ENCODE measurements at regions not wholly inside any gene's neighbourhood (a gene's known extent, or its start where the extent isn't known, plus 50 kb on each side); places are given as distances from the start of the nearest gene placed in this dataset.

DNA sequence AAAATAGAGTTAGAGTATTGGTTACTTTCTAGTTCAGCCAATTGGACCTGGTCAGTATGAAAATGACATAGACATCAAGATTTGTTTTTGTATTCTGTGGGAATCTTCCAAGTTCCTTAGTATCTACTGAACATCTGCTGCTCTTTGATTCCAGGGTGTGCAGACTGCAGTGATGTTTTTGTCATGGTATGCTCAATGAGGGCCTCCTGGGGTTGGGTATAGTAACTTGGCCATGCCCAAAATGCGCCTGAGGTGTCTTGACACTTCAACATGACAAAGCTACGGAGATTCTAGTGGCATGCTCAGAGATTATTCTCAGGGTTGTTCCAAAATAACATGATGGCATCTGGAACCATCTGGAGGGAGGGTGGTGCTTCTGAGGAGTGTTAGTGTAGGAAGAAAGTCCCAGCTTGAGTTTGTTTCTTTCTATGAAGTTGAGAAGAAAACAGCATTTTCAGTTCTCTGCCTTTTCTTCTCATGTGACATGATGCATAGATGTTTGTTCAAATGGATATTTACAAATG lies 313.5 kb upstream of the TBL1XR1 start:
- no peak for TF ChIP-seq SIN3A (IDR thresholded peaks at IDR 0.05; ENCODE audit: borderline replicate concordance, insufficient read depth, low read length)
- TF ChIP-seq, protein P1, sequence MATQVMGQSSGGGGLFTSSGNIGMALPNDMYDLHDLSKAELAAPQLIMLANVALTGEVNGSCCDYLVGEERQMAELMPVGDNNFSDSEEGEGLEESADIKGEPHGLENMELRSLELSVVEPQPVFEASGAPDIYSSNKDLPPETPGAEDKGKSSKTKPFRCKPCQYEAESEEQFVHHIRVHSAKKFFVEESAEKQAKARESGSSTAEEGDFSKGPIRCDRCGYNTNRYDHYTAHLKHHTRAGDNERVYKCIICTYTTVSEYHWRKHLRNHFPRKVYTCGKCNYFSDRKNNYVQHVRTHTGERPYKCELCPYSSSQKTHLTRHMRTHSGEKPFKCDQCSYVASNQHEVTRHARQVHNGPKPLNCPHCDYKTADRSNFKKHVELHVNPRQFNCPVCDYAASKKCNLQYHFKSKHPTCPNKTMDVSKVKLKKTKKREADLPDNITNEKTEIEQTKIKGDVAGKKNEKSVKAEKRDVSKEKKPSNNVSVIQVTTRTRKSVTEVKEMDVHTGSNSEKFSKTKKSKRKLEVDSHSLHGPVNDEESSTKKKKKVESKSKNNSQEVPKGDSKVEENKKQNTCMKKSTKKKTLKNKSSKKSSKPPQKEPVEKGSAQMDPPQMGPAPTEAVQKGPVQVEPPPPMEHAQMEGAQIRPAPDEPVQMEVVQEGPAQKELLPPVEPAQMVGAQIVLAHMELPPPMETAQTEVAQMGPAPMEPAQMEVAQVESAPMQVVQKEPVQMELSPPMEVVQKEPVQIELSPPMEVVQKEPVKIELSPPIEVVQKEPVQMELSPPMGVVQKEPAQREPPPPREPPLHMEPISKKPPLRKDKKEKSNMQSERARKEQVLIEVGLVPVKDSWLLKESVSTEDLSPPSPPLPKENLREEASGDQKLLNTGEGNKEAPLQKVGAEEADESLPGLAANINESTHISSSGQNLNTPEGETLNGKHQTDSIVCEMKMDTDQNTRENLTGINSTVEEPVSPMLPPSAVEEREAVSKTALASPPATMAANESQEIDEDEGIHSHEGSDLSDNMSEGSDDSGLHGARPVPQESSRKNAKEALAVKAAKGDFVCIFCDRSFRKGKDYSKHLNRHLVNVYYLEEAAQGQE (IDR thresholded peaks at IDR 0.05; ENCODE audit: insufficient read depth in 1 of 2, low read depth in 2 of 2, low read length in 2 of 2): no peak
- no peak for TF ChIP-seq TAF1 (IDR thresholded peaks at IDR 0.05; ENCODE audit: borderline replicate concordance, insufficient read depth, low read length)
- no peak for TF ChIP-seq FOXP2 (optimal IDR thresholded peaks at IDR 0.05; ENCODE audit: borderline replicate concordance, extremely low read depth, extremely low read length, insufficient read depth)
- no peak for TF ChIP-seq POLR2AphosphoS5 (IDR thresholded peaks at IDR 0.05; ENCODE audit: low read depth, low read length)

DNA sequence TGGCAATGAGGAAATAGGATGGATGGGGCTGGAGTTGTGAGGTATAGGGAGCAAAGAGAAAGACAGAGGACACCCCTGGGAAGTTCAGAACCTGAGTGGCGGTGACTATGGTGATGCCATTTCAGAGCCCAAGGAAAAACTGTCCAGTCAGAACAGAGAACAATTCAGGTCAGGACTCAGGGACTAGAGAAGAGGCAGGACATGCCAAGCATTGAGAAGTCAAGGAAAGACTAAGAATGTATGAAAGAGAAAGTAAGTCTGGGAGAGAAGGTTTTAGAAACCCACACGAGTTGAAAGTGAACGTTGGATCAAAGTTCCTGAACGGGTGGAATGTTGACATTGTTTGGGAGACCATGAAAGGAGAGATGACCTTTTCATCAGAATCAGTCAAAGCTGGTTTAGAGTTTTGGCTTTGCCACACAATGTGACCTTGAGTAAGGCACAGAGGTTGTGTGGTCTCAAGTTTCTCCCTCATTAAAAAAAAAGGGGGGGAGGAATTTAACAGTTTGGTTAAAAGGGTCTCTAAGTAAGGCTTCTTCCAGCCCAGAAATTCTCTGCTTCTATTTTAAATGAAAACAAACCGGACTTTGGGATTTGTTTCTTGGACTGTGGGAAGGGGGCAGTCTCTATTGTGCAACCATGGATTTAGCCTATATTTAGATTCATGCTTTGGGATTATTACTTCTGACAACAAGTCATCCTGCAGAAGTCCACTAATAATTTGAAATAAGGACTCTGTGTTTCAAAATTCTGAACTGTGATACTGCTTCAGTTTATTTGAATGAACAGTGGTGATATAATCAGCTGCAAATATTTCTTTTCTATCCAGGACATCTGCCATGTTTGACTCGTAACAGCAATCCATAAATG lies 315.9 kb upstream of the TBL1XR1 start:
- TF ChIP-seq, protein P1 (IDR thresholded peaks at IDR 0.05; ENCODE audit: insufficient read depth in 1 of 2, low read depth in 2 of 2, low read length in 2 of 2): no peak
- TF ChIP-seq FOXP2 (optimal IDR thresholded peaks at IDR 0.05; ENCODE audit: borderline replicate concordance, extremely low read depth, extremely low read length, insufficient read depth) (no peak), POLR2AphosphoS5 (IDR thresholded peaks at IDR 0.05; ENCODE audit: low read depth, low read length) (no peak), SIN3A (IDR thresholded peaks at IDR 0.05; ENCODE audit: borderline replicate concordance, insufficient read depth, low read length) (no peak), TAF1 (IDR thresholded peaks at IDR 0.05; ENCODE audit: borderline replicate concordance, insufficient read depth, low read length) (no peak)

DNA sequence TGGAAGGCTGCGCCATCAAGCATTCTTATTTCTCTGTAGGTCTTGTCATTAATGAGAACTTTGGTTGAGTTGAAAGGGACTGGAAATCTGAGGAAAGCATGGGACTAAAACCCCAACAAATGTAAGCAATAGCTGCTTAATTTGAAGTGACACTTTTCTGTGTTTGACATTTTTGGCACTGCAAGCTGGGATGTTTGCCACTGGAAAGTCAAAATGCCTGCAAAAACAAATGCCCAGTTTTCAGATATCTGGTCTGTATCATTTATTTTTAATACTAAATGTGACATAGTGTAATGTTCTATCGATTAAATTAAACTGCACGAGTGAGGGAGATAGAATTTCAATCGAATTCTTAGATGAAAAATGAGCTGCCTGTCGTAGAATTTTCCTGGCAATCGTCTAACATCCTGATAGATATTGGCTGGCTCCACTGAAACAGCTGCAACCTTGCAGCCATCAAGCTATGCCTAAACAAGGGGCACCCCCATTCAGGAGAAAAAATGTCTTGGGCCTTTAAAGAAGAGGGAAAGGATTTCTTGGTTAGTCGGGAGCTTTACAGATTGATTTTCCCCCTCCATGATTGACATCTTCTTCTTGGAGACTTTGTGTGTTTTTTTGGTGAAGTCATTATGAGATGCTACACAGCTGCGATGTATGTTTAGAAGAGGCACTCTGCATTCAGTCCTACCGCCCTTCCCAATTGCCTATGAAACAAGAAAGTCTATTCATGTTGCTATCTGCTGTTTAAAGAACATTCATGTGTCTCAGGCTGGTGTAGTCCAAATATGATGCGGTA lies 316.7 kb upstream of the TBL1XR1 start:
- TF ChIP-seq SIN3A (IDR thresholded peaks at IDR 0.05; ENCODE audit: borderline replicate concordance, insufficient read depth, low read length) (no peak), TAF1 (IDR thresholded peaks at IDR 0.05; ENCODE audit: borderline replicate concordance, insufficient read depth, low read length) (no peak), FOXP2 (optimal IDR thresholded peaks at IDR 0.05; ENCODE audit: borderline replicate concordance, extremely low read depth, extremely low read length, insufficient read depth) (no peak), POLR2AphosphoS5 (IDR thresholded peaks at IDR 0.05; ENCODE audit: low read depth, low read length) (no peak)
- TF ChIP-seq, protein P1 (IDR thresholded peaks at IDR 0.05; ENCODE audit: insufficient read depth in 1 of 2, low read depth in 2 of 2, low read length in 2 of 2): no peak

DNA sequence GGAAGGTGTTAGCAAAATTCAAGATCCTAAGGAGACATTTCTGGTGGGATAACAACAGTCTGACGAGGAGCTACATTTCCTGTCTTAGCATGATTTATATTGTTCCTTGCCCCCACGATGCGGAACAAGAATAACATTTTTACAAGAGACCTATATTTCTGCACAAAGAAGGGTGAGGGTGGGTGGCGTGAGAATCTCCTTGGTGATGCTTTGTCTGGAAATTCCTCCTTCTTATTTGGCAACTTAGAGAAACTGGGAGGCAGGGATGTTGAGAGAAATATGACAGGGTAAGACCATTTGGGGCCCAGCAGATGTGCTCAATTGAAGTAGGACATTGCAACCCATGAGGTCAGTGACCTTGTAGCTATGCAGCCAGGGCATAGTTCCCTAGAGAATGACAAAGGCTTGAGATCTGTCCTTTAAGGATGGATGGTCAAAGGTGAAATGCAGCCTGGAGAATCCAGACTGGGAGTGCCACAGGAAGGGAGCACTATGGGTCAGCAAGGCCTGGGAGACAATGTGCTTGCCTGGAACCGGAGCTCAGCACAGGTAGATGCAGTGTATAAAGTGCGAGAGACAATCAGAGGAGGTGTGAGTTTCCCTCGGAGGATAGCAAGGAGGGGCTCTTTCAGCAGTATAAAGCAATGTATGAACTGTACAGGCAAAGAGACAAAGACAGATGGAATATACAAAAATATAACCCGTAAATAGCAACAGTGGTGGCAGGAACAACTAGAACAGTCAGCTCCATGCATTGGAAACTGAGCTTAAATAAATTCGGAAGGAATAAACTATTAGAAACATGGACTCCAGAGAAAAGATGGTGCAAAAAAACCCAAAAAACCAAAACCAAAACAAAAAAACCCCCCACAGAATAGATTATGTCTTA lies 317.6 kb upstream of the TBL1XR1 start:
- TF ChIP-seq, protein P1 (IDR thresholded peaks at IDR 0.05; ENCODE audit: insufficient read depth in 1 of 2, low read depth in 2 of 2, low read length in 2 of 2): no peak
- TF ChIP-seq POLR2AphosphoS5 (IDR thresholded peaks at IDR 0.05; ENCODE audit: low read depth, low read length) (no peak), TAF1 (IDR thresholded peaks at IDR 0.05; ENCODE audit: borderline replicate concordance, insufficient read depth, low read length) (no peak), FOXP2 (optimal IDR thresholded peaks at IDR 0.05; ENCODE audit: borderline replicate concordance, extremely low read depth, extremely low read length, insufficient read depth) (no peak), SIN3A (IDR thresholded peaks at IDR 0.05; ENCODE audit: borderline replicate concordance, insufficient read depth, low read length) (no peak)
